ENCODE measurements at regions not wholly inside any gene's neighbourhood (a gene's known extent, or its start where the extent isn't known, plus 50 kb on each side); places are given as distances from the start of the nearest gene placed in this dataset.

- Histone ChIP-seq H3K4me3 (no peak overlapping the region), H3K4me1 (no peaks in the 10 kb centered on the region), H3K9me3 (no peaks in the 10 kb centered on the region), H3K27me3 (no peaks in the 10 kb centered on the region), H3K36me3 (no peaks in the 10 kb centered on the region), H3K27ac (no peak overlapping the region)
- TF ChIP-seq POLR2A (IDR thresholded peaks at IDR 0.05) (no peak), CTCF (IDR thresholded peaks at IDR 0.05) (no peak)
- intact Hi-C loops (cut with DNase I; ENCODE audit: low total_unique reads): no loop called here
- no peak for DNase-seq
Observed at GRCh38 chr15:46502667-46503066, 867.8 kb downstream of the SQOR start.

- no peak overlapping the region for H3K27ac ChIP-seq
- intact Hi-C loops (cut with DNase I; ENCODE audit: low total_unique reads): no loop called here
- H3K4me3 ChIP-seq: no peak overlapping the region
- no peaks in the 10 kb centered on the region for H3K4me1 ChIP-seq
- no peaks in the 10 kb centered on the region for H3K9me3 ChIP-seq
- no peak for DNase-seq
- no peaks in the 10 kb centered on the region for H3K36me3 ChIP-seq
- TF ChIP-seq CTCF (IDR thresholded peaks at IDR 0.05) (no peak), POLR2A (IDR thresholded peaks at IDR 0.05) (no peak)
- H3K27me3 ChIP-seq: no peaks in the 10 kb centered on the region
Observed at GRCh38 chr15:46518381-46518780, 883.6 kb downstream of the SQOR start.

GRCh38 chr15:46523701-46524100 lies 888.9 kb downstream of the SQOR start:
- Histone ChIP-seq H3K27me3 (no peaks in the 10 kb centered on the region), H3K4me1 (no peaks in the 10 kb centered on the region), H3K9me3 (no peaks in the 10 kb centered on the region), H3K4me3 (no peak overlapping the region), H3K36me3 (no peaks in the 10 kb centered on the region), H3K27ac (no peak overlapping the region)
- intact Hi-C loops (cut with DNase I; ENCODE audit: low total_unique reads): no loop called here
- no peak for TF ChIP-seq POLR2A (IDR thresholded peaks at IDR 0.05)
- TF ChIP-seq CTCF (IDR thresholded peaks at IDR 0.05): no peak
- DNase-seq: no peak

GRCh38 chr15:46525984-46526725 lies 891.3 kb downstream of the SQOR start:
- no peak overlapping the region for H3K27ac ChIP-seq
- no peaks in the 10 kb centered on the region for H3K27me3 ChIP-seq
- intact Hi-C loops (cut with DNase I; ENCODE audit: low total_unique reads): no loop called here
- H3K4me3 ChIP-seq: no peak overlapping the region
- H3K36me3 ChIP-seq: no peaks in the 10 kb centered on the region
- H3K9me3 ChIP-seq: no peaks in the 10 kb centered on the region
- TF ChIP-seq CTCF (IDR thresholded peaks at IDR 0.05) (no peak), POLR2A (IDR thresholded peaks at IDR 0.05) (no peak)
- H3K4me1 ChIP-seq: no peaks in the 10 kb centered on the region
- DNase-seq: no peak

GRCh38 chr15:46526726-46527110 lies 891.9 kb downstream of the SQOR start:
- no peak for DNase-seq
- Histone ChIP-seq H3K27me3 (no peaks in the 10 kb centered on the region), H3K27ac (no peak overlapping the region), H3K4me1 (no peaks in the 10 kb centered on the region), H3K36me3 (no peaks in the 10 kb centered on the region), H3K4me3 (no peak overlapping the region), H3K9me3 (no peaks in the 10 kb centered on the region)
- intact Hi-C loops (cut with DNase I; ENCODE audit: low total_unique reads): no loop called here
- no peak for TF ChIP-seq POLR2A (IDR thresholded peaks at IDR 0.05)
- TF ChIP-seq CTCF (IDR thresholded peaks at IDR 0.05): no peak

Data from uterus (tissue), 3 donors.